Thymus (tissue), 11 donors: ENCODE measurements at regions not wholly inside any gene's neighbourhood (a gene's known extent, or its start where the extent isn't known, plus 50 kb on each side); places are given as distances from the start of the nearest gene placed in this dataset.

Experiments used
- DNase-seq, 9 donors: peaks; one replicate each; pipeline ENCODE4 v3.0.0-alpha.2; 2013; ENCODE audit warnings: low spot score in 9 of 9, low read depth in 6 of 9, missing footprints in 1 of 9
- H3K27ac ChIP-seq, 2 donors: one replicate each; pipeline ENCODE4 v1.5.1; 2013; ENCODE audit warnings: control low read depth in 1 of 2, low read depth in 1 of 2, low read length in 1 of 2, mild to moderate bottlenecking in 1 of 2, moderate library complexity in 1 of 2
- H3K27me3 ChIP-seq, 2 donors: one replicate each; pipeline ENCODE4 v1.5.1; 2013; ENCODE audit warnings: low read length in 1 of 2; ENCODE audit not compliant: control insufficient read depth in 2 of 2, insufficient read depth in 1 of 2
- H3K36me3 ChIP-seq, 2 donors: one replicate each; pipeline ENCODE4 v1.5.1; 2013; ENCODE audit warnings: low read length in 1 of 2, mild to moderate bottlenecking in 1 of 2, moderate library complexity in 1 of 2; ENCODE audit not compliant: control insufficient read depth in 2 of 2, insufficient read depth in 2 of 2
- H3K4me1 ChIP-seq, 2 donors: one replicate each; pipeline ENCODE4 v1.5.1; 2013; ENCODE audit warnings: low read length in 2 of 2; ENCODE audit not compliant: control insufficient read depth in 2 of 2, insufficient read depth in 2 of 2
- H3K4me3 ChIP-seq, 2 donors: one replicate each; pipeline ENCODE4 v1.5.1; 2013; ENCODE audit warnings: low read length in 2 of 2, control low read depth in 1 of 2, mild to moderate bottlenecking in 1 of 2
- H3K9me3 ChIP-seq, 2 donors: one replicate each; pipeline ENCODE4 v1.5.1; 2013; ENCODE audit warnings: low read length in 1 of 2, mild to moderate bottlenecking in 1 of 2; ENCODE audit not compliant: control insufficient read depth in 2 of 2, insufficient read depth in 1 of 2
- WGBS: extraction: QIAGEN DNeasy Blood & Tissue Kit; methylation state at CpG from one replicate; pipeline ENCODE4 v1.1.7; 2013; 5-methylcytosine and 5-hydroxymethylcytosine counted together
- donor health status: healthy.

GRCh38 chr7:155404976-155405375 lies 53.0 kb upstream of the EN2 start:
- DNase-seq, result no peak
- Histone ChIP-seq H3K27ac (no peak overlapping the region), H3K27me3 (peaks cover 10 to 77% of the 10 kb centered on the region in 2 donors), H3K36me3 (no peaks in the 10 kb centered on the region), H3K9me3 (peaks cover 0 to 1% of the 10 kb centered on the region in 2 donors), H3K4me3 (no peak overlapping the region), H3K4me1 (peaks cover 0 to 9% of the 10 kb centered on the region in 2 donors)
- WGBS, result 86% methylated on average over 14 of the region's 14 CpGs

- Histone ChIP-seq H3K27me3 (peaks cover 10 to 77% of the 10 kb centered on the region in 2 donors), H3K4me3 (no peak overlapping the region), H3K27ac (no peak overlapping the region), H3K4me1 (peaks cover 0 to 9% of the 10 kb centered on the region in 2 donors), H3K36me3 (no peaks in the 10 kb centered on the region), H3K9me3 (peaks cover 0 to 1% of the 10 kb centered on the region in 2 donors)
- 49% methylated on average over 31 of the region's 31 CpGs for WGBS
- DNase-seq, result no peak
Observed at GRCh38 chr7:155405399-155406318, 52.3 kb upstream of the EN2 start.

- Histone ChIP-seq H3K36me3 (no peaks in the 10 kb centered on the region), H3K4me1 (peaks cover under 1 to 9% of the 10 kb centered on the region in 2 donors), H3K27me3 (peaks cover 10 to 80% of the 10 kb centered on the region in 2 donors), H3K9me3 (peaks cover 0 to 1% of the 10 kb centered on the region in 2 donors), H3K4me3 (no peak overlapping the region), H3K27ac (no peak overlapping the region)
- no peak for DNase-seq
- WGBS, result 86% methylated on average over 1 of the region's 2 CpGs
Observed at GRCh38 chr7:155407799-155408198, 50.1 kb upstream of the EN2 start.
